AG04450 (cell line): ENCODE measurements at regions not wholly inside any gene's neighbourhood (a gene's known extent, or its start where the extent isn't known, plus 50 kb on each side); places are given as distances from the start of the nearest gene placed in this dataset.

Experiments used
- CTCF ChIA-PET: fragments of 300-600, 350-600 bp; formaldehyde crosslinking; extraction: SDS; loops from one replicate; lab custom pipeline; 2022; ENCODE audit warnings: antibody characterized with exemption, inconsistent platforms; lab: Charles Lee
- POLR2A ChIA-PET: fragments of 350-600 bp; formaldehyde crosslinking; extraction: SDS; loops from one replicate; lab custom pipeline; 2021; ENCODE audit warnings: antibody characterized with exemption, inconsistent platforms; lab: Yijun Ruan, JAX
- DNase-seq: peaks from one replicate; pipeline ENCODE4 v3.0.0-alpha.2; 2011; ENCODE audit warnings: low read depth, low spot score
- H3K27ac ChIP-seq: one replicate; pipeline ENCODE4 v1.5.1; 2012; ENCODE audit warnings: low read depth, low read length, control low read depth
- H3K27me3 ChIP-seq: one replicate; pipeline ENCODE4 v1.6.0; 2012; ENCODE audit warnings: low read length; ENCODE audit not compliant: control insufficient read depth, insufficient read depth
- H3K4me3 ChIP-seq: 2 replicates; pipeline ENCODE4 v1.5.1; 2011; ENCODE audit warnings: mild to moderate bottlenecking, low read depth, low read length, control low read depth
- H3K9me3 ChIP-seq: 2 replicates; pipeline ENCODE4 v1.5.1; 2012; ENCODE audit warnings: low read length; ENCODE audit not compliant: control insufficient read depth, insufficient read depth
- CTCF ChIP-seq: IDR thresholded peaks from 2 replicates; pipeline ENCODE4 v1.5.1; 2011; ENCODE audit warnings: low read depth, low read length, control low read depth, inconsistent platforms

- Histone ChIP-seq H3K4me3 (no peak overlapping the region), H3K27me3 (no peaks in the 10 kb centered on the region), H3K27ac (peak overlapping the region; percentile 74), H3K9me3 (no peaks in the 10 kb centered on the region)
- no peak for DNase-seq
- TF ChIP-seq CTCF: no peak
- POLR2A ChIA-PET: no interaction called here
- CTCF ChIA-PET: no interaction called here
Observed at GRCh38 chr2:207395535-207396251, 134.1 kb upstream of the CREB1 start.

GRCh38 chr2:207397917-207398655 is 131.7 kb upstream of the CREB1 start:
- no peaks in the 10 kb centered on the region for H3K9me3 ChIP-seq
- H3K27ac ChIP-seq: no peak overlapping the region
- H3K4me3 ChIP-seq: no peak overlapping the region
- POLR2A ChIA-PET: interaction anchor here (0.7 kb wide), 1 partner anchor 407 kb away, joined by 3 read pairs; no protein-coding TSS in a partner anchor
- H3K27me3 ChIP-seq: no peaks in the 10 kb centered on the region
- DNase-seq: no peak
- CTCF ChIA-PET: no interaction called here
- no peak for TF ChIP-seq CTCF

- Histone ChIP-seq H3K27me3 (no peaks in the 10 kb centered on the region), H3K9me3 (no peaks in the 10 kb centered on the region), H3K4me3 (no peak overlapping the region), H3K27ac (no peak overlapping the region)
- TF ChIP-seq CTCF: no peak
- ChIA-PET POLR2A (no interaction called here), CTCF (no interaction called here)
- DNase-seq: no peak
Observed at GRCh38 chr2:207399301-207399700, 130.5 kb upstream of the CREB1 start.

- no peak for DNase-seq
- TF ChIP-seq CTCF: no peak
Observed at GRCh38 chr2:207401338-207401737, 128.4 kb upstream of the CREB1 start.

GRCh38 chr2:207403141-207403540 is 126.6 kb upstream of the CREB1 start:
- TF ChIP-seq CTCF: no peak
- POLR2A ChIA-PET: no interaction called here
- Histone ChIP-seq H3K9me3 (no peaks in the 10 kb centered on the region), H3K4me3 (no peak overlapping the region), H3K27me3 (no peaks in the 10 kb centered on the region), H3K27ac (no peak overlapping the region)
- DNase-seq: no peak
- CTCF ChIA-PET: interaction anchor here (0.6 kb wide), 1 partner anchor 431 kb away, joined by 3 read pairs; no protein-coding TSS in a partner anchor

More at GRCh38 chr2:207401338-207401737, 128.4 kb upstream of the CREB1 start:
- Histone ChIP-seq H3K4me3 (no peak overlapping the region), H3K9me3 (no peaks in the 10 kb centered on the region), H3K27me3 (no peaks in the 10 kb centered on the region), H3K27ac (no peak overlapping the region)
- ChIA-PET POLR2A (no interaction called here), CTCF (no interaction called here)
